ENCODE measurements at regions not wholly inside any gene's neighbourhood (a gene's known extent, or its start where the extent isn't known, plus 50 kb on each side); places are given as distances from the start of the nearest gene placed in this dataset.
A peak's percentile ranks its signal among the peaks of the same experiment; 100 is the strongest.

DNA sequence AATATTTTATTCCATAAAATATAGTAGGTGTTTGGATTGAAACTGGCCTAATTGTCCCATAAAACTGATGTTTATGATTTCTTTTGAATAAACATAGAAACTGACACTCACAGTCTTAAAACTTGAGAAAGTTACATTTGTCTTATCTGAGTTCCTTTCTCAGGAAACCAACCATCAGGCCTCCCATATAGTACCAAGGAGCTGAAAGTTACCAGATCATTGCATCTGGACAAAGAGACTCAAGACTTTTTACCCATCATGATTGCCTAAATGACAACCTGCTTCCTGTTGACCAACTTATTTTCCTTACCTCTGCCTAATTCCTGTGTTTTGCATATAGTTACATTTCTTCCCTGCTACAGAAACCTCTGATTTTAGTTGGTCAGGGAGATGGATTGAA lies 137.0 kb upstream of the XPO1 start:
- no peak overlapping the region for H3K27ac ChIP-seq (ENCODE audit: low read length, poor library complexity, severe bottlenecking)
- no peaks in the 10 kb centered on the region for H3K27me3 ChIP-seq (ENCODE audit: control insufficient read depth in 1 of 2, insufficient read depth in 1 of 2, low read length in 2 of 2)
- no peak overlapping the region for H2AFZ ChIP-seq (ENCODE audit: low read depth, low read length)
- no peak overlapping the region for H3K23ac ChIP-seq (ENCODE audit: low read length in 2 of 2)
- H3K4me1 ChIP-seq (ENCODE audit: control insufficient read depth, insufficient read depth, low read depth, low read length): no peaks in the 10 kb centered on the region
- no peak overlapping the region for H2AK5ac ChIP-seq (ENCODE audit: low read length, severe bottlenecking)
- no peaks in the 10 kb centered on the region for H3K79me1 ChIP-seq (replicated peaks; ENCODE audit: low read length, poor library complexity, severe bottlenecking)
- no peak overlapping the region for H3K9ac ChIP-seq (ENCODE audit: low read length)
- no peak for DNase-seq
- H4K8ac ChIP-seq (ENCODE audit: low read length): no peak overlapping the region
- no peak overlapping the region for H2BK120ac ChIP-seq (ENCODE audit: low read depth, low read length)
- H2BK15ac ChIP-seq (ENCODE audit: low read depth, poor library complexity, severe bottlenecking): no peak overlapping the region
- H3K9me3 ChIP-seq (ENCODE audit: control insufficient read depth, low read length): peaks cover 20% of the 10 kb centered on the region
- no peaks in the 10 kb centered on the region for H3K36me3 ChIP-seq (ENCODE audit: control insufficient read depth in 1 of 2, insufficient read depth in 2 of 2, low read depth in 1 of 2, low read length in 2 of 2)
- no peak overlapping the region for H3K4me3 ChIP-seq (ENCODE audit: insufficient read depth in 1 of 2, low read depth in 1 of 2, low read length in 2 of 2)
- H3K14ac ChIP-seq (ENCODE audit: low read length in 2 of 2): no peak overlapping the region
- no peak overlapping the region for H3K4ac ChIP-seq (ENCODE audit: low read depth in 1 of 2, low read length in 2 of 2)
- H2BK5ac ChIP-seq (ENCODE audit: low read depth, low read length, poor library complexity, severe bottlenecking): no peak overlapping the region
- H3K4me2 ChIP-seq (ENCODE audit: low read length, poor library complexity, severe bottlenecking): no peak overlapping the region
- H4K91ac ChIP-seq (ENCODE audit: low read length): no peak overlapping the region
- H3K18ac ChIP-seq (ENCODE audit: low read depth in 1 of 2, low read length in 2 of 2): no peak overlapping the region
- no peak overlapping the region for H2BK12ac ChIP-seq (ENCODE audit: low read length in 2 of 2)

DNA sequence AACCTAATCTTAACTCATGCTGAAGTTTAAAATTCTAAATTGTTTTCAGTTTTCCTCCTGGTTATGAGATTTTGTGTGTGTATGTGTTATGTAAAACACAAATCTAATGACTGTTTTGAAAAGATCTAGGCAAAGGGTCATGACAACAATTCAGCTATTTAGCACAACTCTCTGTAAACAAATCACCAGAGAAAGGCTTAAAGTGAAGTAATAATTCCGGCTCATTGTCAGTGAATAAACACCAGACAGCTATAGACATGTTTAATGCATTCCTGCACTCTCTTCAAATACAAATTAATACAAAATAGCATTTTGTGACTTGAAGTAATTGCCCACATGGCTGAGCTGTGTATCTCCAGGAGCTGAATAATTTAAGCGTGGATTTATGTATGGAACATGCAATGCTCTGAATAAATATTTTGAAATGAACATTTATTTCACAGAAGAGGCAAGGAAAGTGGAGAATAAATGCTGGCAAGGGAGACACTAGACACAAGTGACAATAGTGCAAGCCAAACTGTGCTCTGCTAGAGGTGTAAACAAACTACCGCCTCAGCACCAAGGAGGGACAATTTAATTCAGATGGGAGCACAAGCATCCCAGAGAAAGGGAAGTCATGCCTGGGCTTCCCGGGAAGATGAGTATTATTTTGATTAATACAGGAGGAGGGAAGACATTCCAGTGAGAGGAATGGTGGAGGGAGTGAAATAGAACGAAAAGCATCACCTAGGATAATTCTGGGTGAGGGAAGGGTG lies 133.6 kb upstream of the XPO1 start:
- no peak overlapping the region for H2AK5ac ChIP-seq (ENCODE audit: low read length, severe bottlenecking)
- H3K79me1 ChIP-seq (replicated peaks; ENCODE audit: low read length, poor library complexity, severe bottlenecking): no peaks in the 10 kb centered on the region
- H3K27ac ChIP-seq (ENCODE audit: low read length, poor library complexity, severe bottlenecking): no peak overlapping the region
- peak overlapping the region in 1 of 2 experiments; percentile 60 for H2BK12ac ChIP-seq (ENCODE audit: low read length in 2 of 2)
- peak overlapping the region in 1 of 2 experiments; percentile 22 for H3K18ac ChIP-seq (ENCODE audit: low read depth in 1 of 2, low read length in 2 of 2)
- peak overlapping the region; percentile 89 for H3K9ac ChIP-seq (ENCODE audit: low read length)
- H2BK5ac ChIP-seq (ENCODE audit: low read depth, low read length, poor library complexity, severe bottlenecking): no peak overlapping the region
- DNase-seq: peak; percentile 66
- H4K8ac ChIP-seq (ENCODE audit: low read length): no peak overlapping the region
- H3K23ac ChIP-seq (ENCODE audit: low read length in 2 of 2): no peak overlapping the region
- no peak overlapping the region for H3K4me2 ChIP-seq (ENCODE audit: low read length, poor library complexity, severe bottlenecking)
- H2BK120ac ChIP-seq (ENCODE audit: low read depth, low read length): no peak overlapping the region
- peak overlapping the region in 1 of 2 experiments; percentile 37 for H3K4ac ChIP-seq (ENCODE audit: low read depth in 1 of 2, low read length in 2 of 2)
- H4K91ac ChIP-seq (ENCODE audit: low read length): no peak overlapping the region
- WGBS: 60% methylated on average over 4 of the region's 5 CpGs
- H3K4me3 ChIP-seq (ENCODE audit: insufficient read depth in 1 of 2, low read depth in 1 of 2, low read length in 2 of 2): peak overlapping the region in 1 of 2 experiments; percentile 74
- no peak overlapping the region for H2BK15ac ChIP-seq (ENCODE audit: low read depth, poor library complexity, severe bottlenecking)
- H3K9me3 ChIP-seq (ENCODE audit: control insufficient read depth, low read length): peaks cover 14% of the 10 kb centered on the region
- H3K27me3 ChIP-seq (ENCODE audit: control insufficient read depth in 1 of 2, insufficient read depth in 1 of 2, low read length in 2 of 2): no peaks in the 10 kb centered on the region
- H2AFZ ChIP-seq (ENCODE audit: low read depth, low read length): no peak overlapping the region
- H3K4me1 ChIP-seq (ENCODE audit: control insufficient read depth, insufficient read depth, low read depth, low read length): no peaks in the 10 kb centered on the region
- H3K14ac ChIP-seq (ENCODE audit: low read length in 2 of 2): no peak overlapping the region
- H3K36me3 ChIP-seq (ENCODE audit: control insufficient read depth in 1 of 2, insufficient read depth in 2 of 2, low read depth in 1 of 2, low read length in 2 of 2): no peaks in the 10 kb centered on the region

- H3K27me3 ChIP-seq (ENCODE audit: control insufficient read depth in 1 of 2, insufficient read depth in 1 of 2, low read length in 2 of 2): no peaks in the 10 kb centered on the region
- no peak overlapping the region for H2AK5ac ChIP-seq (ENCODE audit: low read length, severe bottlenecking)
- no peak overlapping the region for H3K4me2 ChIP-seq (ENCODE audit: low read length, poor library complexity, severe bottlenecking)
- H2BK12ac ChIP-seq (ENCODE audit: low read length in 2 of 2): no peak overlapping the region
- H4K8ac ChIP-seq (ENCODE audit: low read length): no peak overlapping the region
- H3K36me3 ChIP-seq (ENCODE audit: control insufficient read depth in 1 of 2, insufficient read depth in 2 of 2, low read depth in 1 of 2, low read length in 2 of 2): no peaks in the 10 kb centered on the region
- H2AFZ ChIP-seq (ENCODE audit: low read depth, low read length): no peak overlapping the region
- H4K91ac ChIP-seq (ENCODE audit: low read length): no peak overlapping the region
- 13% methylated on average over 2 of the region's 3 CpGs for WGBS
- peak overlapping the region; percentile 46 for H3K27ac ChIP-seq (ENCODE audit: low read length, poor library complexity, severe bottlenecking)
- peak overlapping the region; percentile 89 for H3K9ac ChIP-seq (ENCODE audit: low read length)
- H3K4me3 ChIP-seq (ENCODE audit: insufficient read depth in 1 of 2, low read depth in 1 of 2, low read length in 2 of 2): peak overlapping the region in 1 of 2 experiments; percentile 74
- H2BK120ac ChIP-seq (ENCODE audit: low read depth, low read length): no peak overlapping the region
- H3K9me3 ChIP-seq (ENCODE audit: control insufficient read depth, low read length): peaks cover 14% of the 10 kb centered on the region
- no peak overlapping the region for H3K23ac ChIP-seq (ENCODE audit: low read length in 2 of 2)
- H2BK15ac ChIP-seq (ENCODE audit: low read depth, poor library complexity, severe bottlenecking): no peak overlapping the region
- H3K14ac ChIP-seq (ENCODE audit: low read length in 2 of 2): no peak overlapping the region
- H3K4me1 ChIP-seq (ENCODE audit: control insufficient read depth, insufficient read depth, low read depth, low read length): no peaks in the 10 kb centered on the region
- H3K4ac ChIP-seq (ENCODE audit: low read depth in 1 of 2, low read length in 2 of 2): no peak overlapping the region
- no peak overlapping the region for H2BK5ac ChIP-seq (ENCODE audit: low read depth, low read length, poor library complexity, severe bottlenecking)
- peak; percentile 87 for DNase-seq
- H3K18ac ChIP-seq (ENCODE audit: low read depth in 1 of 2, low read length in 2 of 2): no peak overlapping the region
- H3K79me1 ChIP-seq (replicated peaks; ENCODE audit: low read length, poor library complexity, severe bottlenecking): no peaks in the 10 kb centered on the region
These were observed 132.7 kb upstream of the XPO1 start for GRCh38 chr2:61670591-61671501.

DNA sequence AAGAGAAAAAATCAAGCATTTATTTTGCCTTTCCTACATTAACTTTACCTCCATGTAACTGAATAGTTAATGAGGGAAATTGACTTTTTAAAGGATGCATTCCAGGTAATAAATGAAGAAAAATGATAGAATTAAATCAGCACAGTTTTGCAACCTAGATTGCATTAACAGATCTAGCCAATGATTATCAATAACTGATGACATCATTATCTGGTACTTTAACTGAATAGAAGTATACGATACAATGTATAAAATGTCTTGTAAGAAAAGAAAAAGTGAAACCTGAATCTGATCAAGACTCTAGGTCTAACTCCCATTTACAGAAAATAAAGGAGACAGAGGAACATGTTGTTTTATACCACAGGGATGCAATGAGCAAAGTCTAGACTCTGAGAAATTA lies 126.0 kb upstream of the XPO1 start:
- Histone ChIP-seq H2BK5ac (ENCODE audit: low read depth, low read length, poor library complexity, severe bottlenecking) (no peak overlapping the region), H3K4me3 (ENCODE audit: insufficient read depth in 1 of 2, low read depth in 1 of 2, low read length in 2 of 2) (no peak overlapping the region), H3K4me2 (ENCODE audit: low read length, poor library complexity, severe bottlenecking) (no peak overlapping the region), H2BK12ac (ENCODE audit: low read length in 2 of 2) (no peak overlapping the region), H3K36me3 (ENCODE audit: control insufficient read depth in 1 of 2, insufficient read depth in 2 of 2, low read depth in 1 of 2, low read length in 2 of 2) (no peaks in the 10 kb centered on the region), H3K27ac (ENCODE audit: low read length, poor library complexity, severe bottlenecking) (no peak overlapping the region), H3K14ac (ENCODE audit: low read length in 2 of 2) (no peak overlapping the region), H3K79me1 (replicated peaks; ENCODE audit: low read length, poor library complexity, severe bottlenecking) (no peaks in the 10 kb centered on the region), H3K9ac (ENCODE audit: low read length) (no peak overlapping the region), H3K9me3 (ENCODE audit: control insufficient read depth, low read length) (no peaks in the 10 kb centered on the region), H3K27me3 (ENCODE audit: control insufficient read depth in 1 of 2, insufficient read depth in 1 of 2, low read length in 2 of 2) (no peaks in the 10 kb centered on the region), H3K23ac (ENCODE audit: low read length in 2 of 2) (no peak overlapping the region), H4K8ac (ENCODE audit: low read length) (no peak overlapping the region), H2BK120ac (ENCODE audit: low read depth, low read length) (no peak overlapping the region), H2AFZ (ENCODE audit: low read depth, low read length) (no peak overlapping the region), H3K18ac (ENCODE audit: low read depth in 1 of 2, low read length in 2 of 2) (no peak overlapping the region), H2BK15ac (ENCODE audit: low read depth, poor library complexity, severe bottlenecking) (no peak overlapping the region), H4K91ac (ENCODE audit: low read length) (no peak overlapping the region), H3K4ac (ENCODE audit: low read depth in 1 of 2, low read length in 2 of 2) (no peak overlapping the region), H3K4me1 (ENCODE audit: control insufficient read depth, insufficient read depth, low read depth, low read length) (no peaks in the 10 kb centered on the region), H2AK5ac (ENCODE audit: low read length, severe bottlenecking) (no peak overlapping the region)
- DNase-seq: no peak
- WGBS: no CpG with 5 or more reads among the region's 1 CpG

All from mesenchymal stem cell (in vitro differentiated cells and primary cell).